ENCODE measurements at regions not wholly inside any gene's neighbourhood (a gene's known extent, or its start where the extent isn't known, plus 50 kb on each side); places are given as distances from the start of the nearest gene placed in this dataset.
"Not testable (repeated sequence)": the region's sequence is repeated elsewhere in the genome, so short reads cannot be mapped to it uniquely, and the experiment has no call there.

DNA sequence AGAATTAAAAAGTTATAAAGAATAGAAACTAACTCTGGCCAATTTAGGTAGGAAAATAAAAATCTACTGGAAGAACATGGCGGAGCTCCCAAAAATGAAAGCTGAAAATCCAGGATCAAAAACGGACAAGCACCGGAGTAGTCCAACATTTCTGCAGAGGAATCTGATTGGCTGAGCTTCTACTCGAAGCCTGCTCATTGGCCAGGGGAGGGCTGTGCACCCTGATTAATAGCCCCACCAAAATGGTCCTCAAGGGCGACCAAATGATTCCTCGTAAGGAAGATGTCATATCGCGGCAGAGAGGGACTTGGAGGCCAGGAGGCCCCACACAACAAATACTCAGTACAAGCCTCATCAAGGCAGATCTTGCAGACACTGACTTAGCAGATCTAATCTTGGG is 900.7 kb downstream of the UQCRFS1 start:
- no peaks in the 10 kb centered on the region for H3K9me2 ChIP-seq (ENCODE audit: insufficient read depth)
- POLR2A ChIA-PET (ENCODE audit: unreplicated experiment), result no interaction called here
- no peak overlapping the region for H3K4me2 ChIP-seq
- H3K36me3 ChIP-seq (ENCODE audit: low read depth), result no peaks in the 10 kb centered on the region
- H3F3A ChIP-seq (ENCODE audit: insufficient read depth, low read depth), result no peaks in the 10 kb centered on the region
- H3K4me3 ChIP-seq, result no peak overlapping the region
- peaks cover 14% of the 10 kb centered on the region; the same call in 1 of the 2 replicates for H3K27me3 ChIP-seq (ENCODE audit: insufficient read depth, low read depth)
- H2AFZ ChIP-seq, result no peak overlapping the region
- H4K20me1 ChIP-seq (ENCODE audit: insufficient read depth), result no peaks in the 10 kb centered on the region
- no peaks in the 10 kb centered on the region for H3K9me3 ChIP-seq (ENCODE audit: insufficient read depth, low read depth)
- no peaks in the 10 kb centered on the region for H3K4me1 ChIP-seq (replicated peaks; ENCODE audit: insufficient read depth)
- TF ChIP-seq, protein P1, sequence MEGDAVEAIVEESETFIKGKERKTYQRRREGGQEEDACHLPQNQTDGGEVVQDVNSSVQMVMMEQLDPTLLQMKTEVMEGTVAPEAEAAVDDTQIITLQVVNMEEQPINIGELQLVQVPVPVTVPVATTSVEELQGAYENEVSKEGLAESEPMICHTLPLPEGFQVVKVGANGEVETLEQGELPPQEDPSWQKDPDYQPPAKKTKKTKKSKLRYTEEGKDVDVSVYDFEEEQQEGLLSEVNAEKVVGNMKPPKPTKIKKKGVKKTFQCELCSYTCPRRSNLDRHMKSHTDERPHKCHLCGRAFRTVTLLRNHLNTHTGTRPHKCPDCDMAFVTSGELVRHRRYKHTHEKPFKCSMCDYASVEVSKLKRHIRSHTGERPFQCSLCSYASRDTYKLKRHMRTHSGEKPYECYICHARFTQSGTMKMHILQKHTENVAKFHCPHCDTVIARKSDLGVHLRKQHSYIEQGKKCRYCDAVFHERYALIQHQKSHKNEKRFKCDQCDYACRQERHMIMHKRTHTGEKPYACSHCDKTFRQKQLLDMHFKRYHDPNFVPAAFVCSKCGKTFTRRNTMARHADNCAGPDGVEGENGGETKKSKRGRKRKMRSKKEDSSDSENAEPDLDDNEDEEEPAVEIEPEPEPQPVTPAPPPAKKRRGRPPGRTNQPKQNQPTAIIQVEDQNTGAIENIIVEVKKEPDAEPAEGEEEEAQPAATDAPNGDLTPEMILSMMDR (conservative IDR thresholded peaks at IDR 0.05), result no peak
- no peak for TF ChIP-seq EZH2 (IDR thresholded peaks at IDR 0.05; ENCODE audit: low read depth)
- no peaks in the 10 kb centered on the region for H3K79me2 ChIP-seq (ENCODE audit: low read depth)
- BruUV-seq (replicated peaks), result no TSS peak
- CTCF ChIA-PET, result no interaction called here
- no peak for DNase-seq
- intact Hi-C loops (cut with micrococcal nuclease; ENCODE audit: unreplicated experiment), result no loop called here
- no peak overlapping the region for H3K27ac ChIP-seq

- DNase-seq; H3K4me2 ChIP-seq; H3K9me3 ChIP-seq (ENCODE audit: insufficient read depth, low read depth); H3K27ac ChIP-seq; BruUV-seq (replicated peaks); H3K79me2 ChIP-seq (ENCODE audit: low read depth); intact Hi-C loops (cut with micrococcal nuclease; ENCODE audit: unreplicated experiment); H2AFZ ChIP-seq; H3K9me2 ChIP-seq (ENCODE audit: insufficient read depth); H4K20me1 ChIP-seq (ENCODE audit: insufficient read depth); CTCF ChIA-PET; H3F3A ChIP-seq (ENCODE audit: insufficient read depth, low read depth); H3K4me1 ChIP-seq (replicated peaks; ENCODE audit: insufficient read depth); POLR2A ChIA-PET (ENCODE audit: unreplicated experiment); H3K36me3 ChIP-seq (ENCODE audit: low read depth); H3K4me3 ChIP-seq: not testable (repeated sequence)
- H3K27me3 ChIP-seq (ENCODE audit: insufficient read depth, low read depth), result peaks cover 14% of the 10 kb centered on the region; the same call in 1 of the 2 replicates
Observed at GRCh38 chr19:28310829-28311228, 902.1 kb downstream of the UQCRFS1 start.

GRCh38 chr19:28309070-28309469 is 903.9 kb downstream of the UQCRFS1 start:
- Histone ChIP-seq H3K4me1 (replicated peaks; ENCODE audit: insufficient read depth) (no peaks in the 10 kb centered on the region), H3K27me3 (ENCODE audit: insufficient read depth, low read depth) (peaks cover 14% of the 10 kb centered on the region; the same call in 1 of the 2 replicates), H3K4me3 (no peak overlapping the region), H3K9me2 (ENCODE audit: insufficient read depth) (no peaks in the 10 kb centered on the region), H3K4me2 (no peak overlapping the region), H4K20me1 (ENCODE audit: insufficient read depth) (no peaks in the 10 kb centered on the region), H3K36me3 (ENCODE audit: low read depth) (no peaks in the 10 kb centered on the region), H3F3A (ENCODE audit: insufficient read depth, low read depth) (no peaks in the 10 kb centered on the region), H3K9me3 (ENCODE audit: insufficient read depth, low read depth) (no peaks in the 10 kb centered on the region), H3K79me2 (ENCODE audit: low read depth) (no peaks in the 10 kb centered on the region), H2AFZ (no peak overlapping the region), H3K27ac (no peak overlapping the region)
- intact Hi-C loops (cut with micrococcal nuclease; ENCODE audit: unreplicated experiment), result no loop called here
- TF ChIP-seq, protein P1 (conservative IDR thresholded peaks at IDR 0.05), result no peak
- no peak for TF ChIP-seq EZH2 (IDR thresholded peaks at IDR 0.05; ENCODE audit: low read depth)
- POLR2A ChIA-PET (ENCODE audit: unreplicated experiment), result no interaction called here
- CTCF ChIA-PET, result no interaction called here
- no TSS peak for BruUV-seq (replicated peaks)
- no peak for DNase-seq

DNA sequence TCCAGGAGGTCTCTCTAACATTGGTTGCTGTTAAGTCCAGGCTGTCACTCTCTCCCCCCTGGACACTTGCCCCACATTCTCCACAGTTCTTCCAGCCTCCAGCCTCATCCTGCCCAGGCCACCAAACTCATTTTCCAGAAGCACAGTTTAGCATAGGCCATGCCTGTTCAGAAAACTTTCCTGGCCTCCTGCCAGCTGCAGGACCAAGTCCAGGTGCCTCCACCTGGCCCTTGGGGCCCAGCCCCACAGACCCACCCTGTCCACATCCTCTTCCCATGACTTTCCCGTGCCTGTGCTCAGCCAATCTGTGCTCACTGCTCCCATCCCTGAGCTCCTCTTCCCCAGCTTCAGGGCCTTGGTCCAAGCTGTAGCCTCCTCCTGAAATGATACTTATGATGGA is 905.0 kb downstream of the UQCRFS1 start:
- Histone ChIP-seq H3K4me1 (replicated peaks; ENCODE audit: insufficient read depth) (no peaks in the 10 kb centered on the region), H3F3A (ENCODE audit: insufficient read depth, low read depth) (no peaks in the 10 kb centered on the region), H3K27ac (no peak overlapping the region), H3K4me2 (no peak overlapping the region), H3K9me3 (ENCODE audit: insufficient read depth, low read depth) (no peaks in the 10 kb centered on the region), H3K9me2 (ENCODE audit: insufficient read depth) (no peaks in the 10 kb centered on the region), H3K4me3 (no peak overlapping the region), H3K27me3 (ENCODE audit: insufficient read depth, low read depth) (peaks cover 7% of the 10 kb centered on the region; the same call in 1 of the 2 replicates), H3K36me3 (ENCODE audit: low read depth) (no peaks in the 10 kb centered on the region), H2AFZ (no peak overlapping the region), H3K79me2 (ENCODE audit: low read depth) (no peaks in the 10 kb centered on the region), H4K20me1 (ENCODE audit: insufficient read depth) (no peaks in the 10 kb centered on the region)
- BruUV-seq (replicated peaks), result no TSS peak
- ChIA-PET POLR2A (ENCODE audit: unreplicated experiment) (no interaction called here), CTCF (no interaction called here)
- intact Hi-C loops (cut with micrococcal nuclease; ENCODE audit: unreplicated experiment), result no loop called here
- TF ChIP-seq EZH2 (IDR thresholded peaks at IDR 0.05; ENCODE audit: low read depth), result no peak
- TF ChIP-seq, protein P1 (conservative IDR thresholded peaks at IDR 0.05), result no peak
- no peak for DNase-seq

All from PC-9 (cell line).